Stimulated activated CD4-positive, alpha-beta T cell treated with anti-CD3 and anti-CD28 coated beads, Interleukin-4, amount 100 ng/mL, for 48 hours (primary cell): ENCODE measurements at regions not wholly inside any gene's neighbourhood (a gene's known extent, or its start where the extent isn't known, plus 50 kb on each side); places are given as distances from the start of the nearest gene placed in this dataset.

Experiments used
- DNase-seq, 2 donors: peaks; one replicate each; pipeline ENCODE4 v3.0.0-alpha.2; 2020; ENCODE audit warnings: low read depth in 2 of 2

- DNase-seq = no peak
Observed at GRCh38 chr14:98937021-98937420, 335.0 kb downstream of the BCL11B start.

GRCh38 chr14:98937712-98938505, 334.1 kb downstream of the BCL11B start:
- DNase-seq = no peak

GRCh38 chr14:98940693-98941437, 331.1 kb downstream of the BCL11B start:
- DNase-seq = no peak

GRCh38 chr14:98941481-98941880, 330.5 kb downstream of the BCL11B start:
- DNase-seq = no peak

GRCh38 chr14:98943907-98944306, 328.1 kb downstream of the BCL11B start:
- no peak for DNase-seq

- DNase-seq = no peak
Observed at GRCh38 chr14:98944989-98945388, 327.0 kb downstream of the BCL11B start.

GRCh38 chr14:98945611-98946570, 326.1 kb downstream of the BCL11B start:
- no peak for DNase-seq

- DNase-seq = no peak
Observed at GRCh38 chr14:98946940-98947339, 325.1 kb downstream of the BCL11B start.

GRCh38 chr14:98947911-98948595, 323.9 kb downstream of the BCL11B start:
- no peak for DNase-seq

GRCh38 chr14:98949051-98949450, 322.9 kb downstream of the BCL11B start:
- DNase-seq = no peak

GRCh38 chr14:98949481-98950135, 322.4 kb downstream of the BCL11B start:
- no peak for DNase-seq

- no peak for DNase-seq
Observed at GRCh38 chr14:98950353-98950895, 321.6 kb downstream of the BCL11B start.

- no peak for DNase-seq
Observed at GRCh38 chr14:98951031-98951430, 321.0 kb downstream of the BCL11B start.

- DNase-seq = no peak
Observed at GRCh38 chr14:98951521-98952152, 320.4 kb downstream of the BCL11B start.

GRCh38 chr14:98952593-98953350, 319.2 kb downstream of the BCL11B start:
- DNase-seq = peak in 1 of 2 donors; percentile 11

GRCh38 chr14:98953551-98954348, 318.2 kb downstream of the BCL11B start:
- DNase-seq = no peak

- no peak for DNase-seq
Observed at GRCh38 chr14:98954349-98955000, 317.5 kb downstream of the BCL11B start.
